HEK293 (cell line): ENCODE measurements at regions not wholly inside any gene's neighbourhood (a gene's known extent, or its start where the extent isn't known, plus 50 kb on each side); places are given as distances from the start of the nearest gene placed in this dataset.
"Not testable (repeated sequence)": the region's sequence is repeated elsewhere in the genome, so short reads cannot be mapped to it uniquely, and the experiment has no call there.

Experiments
- CTCF ChIA-PET: fragments of 350-600 bp; formaldehyde crosslinking; extraction: SDS; loops from one replicate; lab custom pipeline; 2021; ENCODE audit warnings: antibody characterized with exemption; lab: Yijun Ruan, JAX
- POLR2A ChIA-PET: fragments of 300-600 bp; formaldehyde crosslinking; extraction: SDS; loops from one replicate; lab custom pipeline; 2020; ENCODE audit warnings: antibody characterized with exemption, inconsistent platforms; lab: Yijun Ruan, JAX
- H3K27ac ChIP-seq: fragments of 200-500 bp; sonication (Bioruptor generic); 2 replicates; pipeline ENCODE4 v1.5.1; 2014; ENCODE audit warnings: low read depth, low read length, control low read depth, inconsistent platforms; ENCODE audit errors: extremely low read depth
- H3K36me3 ChIP-seq, 2 experiments: fragments of 200-500 bp in 1 of 2; sonication (Bioruptor generic) in 1 of 2; 1 replicate in 1 of 2; 2 replicates in 1 of 2; pipeline ENCODE4 v1.5.1; 2014 to 2017; ENCODE audit warnings: inconsistent platforms in 2 of 2, low read length in 2 of 2; ENCODE audit not compliant: control insufficient read depth in 2 of 2, insufficient read depth in 1 of 2
- H3K4me1 ChIP-seq: fragments of 200-500 bp; sonication (Bioruptor generic); 2 replicates; pipeline ENCODE4 v1.5.1; 2014; ENCODE audit warnings: mild to moderate bottlenecking, low read length, inconsistent platforms; ENCODE audit not compliant: control insufficient read depth, insufficient read depth
- H3K4me3 ChIP-seq: 2 replicates; pipeline ENCODE4 v1.5.1; 2011; ENCODE audit warnings: low read depth, mild to moderate bottlenecking, control low read depth, low read length, moderate library complexity
- H3K9me3 ChIP-seq: fragments of 200-500 bp; sonication (Bioruptor generic); 2 replicates; pipeline ENCODE4 v1.5.1; 2014; ENCODE audit warnings: low read depth, low read length, inconsistent platforms; ENCODE audit not compliant: control insufficient read depth, insufficient read depth
- BCL11A ChIP-seq: fragments of 450-650 bp; formaldehyde crosslinking; IDR thresholded peaks from 2 replicates; pipeline ENCODE4 v1.5.1; 2016; ENCODE audit warnings: low read depth, missing biosample characterization, missing genetic modification characterization
- GLI4 ChIP-seq: fragments of 450-650 bp; formaldehyde crosslinking; IDR thresholded peaks from 2 replicates; pipeline ENCODE4 v1.5.1; 2016; ENCODE audit warnings: missing biosample characterization, missing genetic modification characterization
- KLF8 ChIP-seq: fragments of 450-650 bp; formaldehyde crosslinking; IDR thresholded peaks from 2 replicates; pipeline ENCODE4 v1.5.1; 2016; ENCODE audit warnings: missing biosample characterization, missing genetic modification characterization
- OVOL3 ChIP-seq: fragments of 450-650 bp; formaldehyde crosslinking; IDR thresholded peaks from 2 replicates; pipeline ENCODE4 v1.5.1; 2016; ENCODE audit warnings: missing biosample characterization, missing genetic modification characterization
- RBAK ChIP-seq: fragments of 450-650 bp; formaldehyde crosslinking; IDR thresholded peaks from 2 replicates; pipeline ENCODE4 v1.5.1; 2016; ENCODE audit warnings: missing biosample characterization, missing genetic modification characterization
- ZBTB7A ChIP-seq: fragments of 450-650 bp; formaldehyde crosslinking; IDR thresholded peaks from 2 replicates; pipeline ENCODE4 v1.5.1; 2016; ENCODE audit warnings: low read depth, missing biosample characterization, missing genetic modification characterization
- ZFP41 ChIP-seq: fragments of 450-650 bp; formaldehyde crosslinking; IDR thresholded peaks from 2 replicates; pipeline ENCODE4 v1.5.1; 2016; ENCODE audit warnings: missing biosample characterization, missing genetic modification characterization, borderline replicate concordance
- ZNF10 ChIP-seq: fragments of 450-650 bp; formaldehyde crosslinking; IDR thresholded peaks from 2 replicates; pipeline ENCODE4 v1.5.1; 2017; ENCODE audit warnings: missing biosample characterization, missing genetic modification characterization
- ZNF112 ChIP-seq: fragments of 450-650 bp; formaldehyde crosslinking; IDR thresholded peaks from 2 replicates; pipeline ENCODE4 v1.5.0; 2017; ENCODE audit warnings: missing biosample characterization, missing genetic modification characterization
- ZNF132 ChIP-seq: fragments of 450-650 bp; formaldehyde crosslinking; IDR thresholded peaks from 2 replicates; pipeline ENCODE4 v1.5.1; 2017; ENCODE audit warnings: missing biosample characterization, missing genetic modification characterization, borderline replicate concordance
- ZNF138 ChIP-seq: fragments of 450-650 bp; formaldehyde crosslinking; IDR thresholded peaks from 2 replicates; pipeline ENCODE4 v1.5.1; 2016; ENCODE audit warnings: missing biosample characterization, missing genetic modification characterization, borderline replicate concordance
- ZNF146 ChIP-seq: fragments of 450-650 bp; formaldehyde crosslinking; IDR thresholded peaks from 2 replicates; pipeline ENCODE4 v1.5.1; 2016; ENCODE audit warnings: missing biosample characterization, missing genetic modification characterization
- ZNF202 ChIP-seq: fragments of 450-650 bp; formaldehyde crosslinking; IDR thresholded peaks from 2 replicates; pipeline ENCODE4 v1.5.1; 2016; ENCODE audit warnings: missing biosample characterization, missing genetic modification characterization, borderline replicate concordance
- ZNF223 ChIP-seq: fragments of 450-650 bp; formaldehyde crosslinking; IDR thresholded peaks from 2 replicates; pipeline ENCODE4 v1.5.1; 2016; ENCODE audit warnings: missing biosample characterization, missing genetic modification characterization
- ZNF26 ChIP-seq: fragments of 450-650 bp; formaldehyde crosslinking; IDR thresholded peaks from 2 replicates; pipeline ENCODE4 v1.5.1; 2016; ENCODE audit warnings: missing biosample characterization, missing genetic modification characterization
- ZNF311 ChIP-seq: fragments of 450-650 bp; formaldehyde crosslinking; IDR thresholded peaks from 2 replicates; pipeline ENCODE4 v1.5.1; 2017; ENCODE audit warnings: missing biosample characterization, missing genetic modification characterization, borderline replicate concordance
- ZNF394 ChIP-seq: fragments of 450-650 bp; formaldehyde crosslinking; IDR thresholded peaks from 2 replicates; pipeline ENCODE4 v1.5.1; 2016; ENCODE audit warnings: missing biosample characterization, missing genetic modification characterization, mild to moderate bottlenecking, moderate library complexity, borderline replicate concordance
- ZNF501 ChIP-seq: fragments of 450-650 bp; formaldehyde crosslinking; IDR thresholded peaks from 2 replicates; pipeline ENCODE4 v1.5.1; 2016; ENCODE audit warnings: missing biosample characterization, missing genetic modification characterization
- ZNF629 ChIP-seq: fragments of 450-650 bp; formaldehyde crosslinking; IDR thresholded peaks from 2 replicates; pipeline ENCODE4 v1.5.1; 2017; ENCODE audit warnings: missing biosample characterization, missing genetic modification characterization
- ZNF654 ChIP-seq: fragments of 450-650 bp; formaldehyde crosslinking; IDR thresholded peaks from 2 replicates; pipeline ENCODE4 v1.5.1; 2016; ENCODE audit warnings: low read depth, missing biosample characterization, missing genetic modification characterization
- ZSCAN30 ChIP-seq: fragments of 450-650 bp; IDR thresholded peaks from 2 replicates; pipeline ENCODE4 v1.5.1; 2018; ENCODE audit warnings: missing biosample characterization, mild to moderate bottlenecking, missing genetic modification characterization, moderate library complexity
- TF ChIP-seq, protein P1 (sequence below): fragments of 450-650 bp; formaldehyde crosslinking; IDR thresholded peaks from 2 replicates; pipeline ENCODE4 v1.5.1; 2016; ENCODE audit warnings: missing biosample characterization, missing genetic modification characterization, borderline replicate concordance
- TF ChIP-seq, protein P2 (sequence below): fragments of 450-650 bp; formaldehyde crosslinking; IDR thresholded peaks from 2 replicates; pipeline ENCODE4 v1.5.1; 2016; ENCODE audit warnings: missing biosample characterization, missing genetic modification characterization
- TF ChIP-seq, protein P3 (sequence below): fragments of 450-650 bp; formaldehyde crosslinking; IDR thresholded peaks from 2 replicates; pipeline ENCODE4 v1.5.1; 2016; ENCODE audit warnings: missing biosample characterization, missing genetic modification characterization

- ChIA-PET POLR2A (no interaction called here), CTCF (no interaction called here)
- H3K9me3 ChIP-seq: no peaks in the 10 kb centered on the region
- no peak for TF ChIP-seq KLF8 (tag by site-specific recombination)
- no peak for TF ChIP-seq ZNF501 (tag by site-specific recombination)
- no peak for TF ChIP-seq ZNF10
- TF ChIP-seq, protein P1, sequence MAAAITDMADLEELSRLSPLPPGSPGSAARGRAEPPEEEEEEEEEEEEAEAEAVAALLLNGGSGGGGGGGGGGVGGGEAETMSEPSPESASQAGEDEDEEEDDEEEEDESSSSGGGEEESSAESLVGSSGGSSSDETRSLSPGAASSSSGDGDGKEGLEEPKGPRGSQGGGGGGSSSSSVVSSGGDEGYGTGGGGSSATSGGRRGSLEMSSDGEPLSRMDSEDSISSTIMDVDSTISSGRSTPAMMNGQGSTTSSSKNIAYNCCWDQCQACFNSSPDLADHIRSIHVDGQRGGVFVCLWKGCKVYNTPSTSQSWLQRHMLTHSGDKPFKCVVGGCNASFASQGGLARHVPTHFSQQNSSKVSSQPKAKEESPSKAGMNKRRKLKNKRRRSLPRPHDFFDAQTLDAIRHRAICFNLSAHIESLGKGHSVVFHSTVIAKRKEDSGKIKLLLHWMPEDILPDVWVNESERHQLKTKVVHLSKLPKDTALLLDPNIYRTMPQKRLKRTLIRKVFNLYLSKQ (tag by site-specific recombination): no peak
- TF ChIP-seq, all 188 proteins: peak for 0
- no peak overlapping the region for H3K27ac ChIP-seq
- no peaks in the 10 kb centered on the region for H3K4me1 ChIP-seq
- H3K36me3 ChIP-seq: no peaks in the 10 kb centered on the region
- no peak overlapping the region for H3K4me3 ChIP-seq
Observed at GRCh38 chr5:116730185-116730584, 155.6 kb upstream of the SEMA6A start.

- no peak for TF ChIP-seq ZNF132
- TF ChIP-seq BCL11A (tag by site-specific recombination): no peak
- TF ChIP-seq ZNF654: no peak
- TF ChIP-seq OVOL3 (tag by site-specific recombination): no peak
- TF ChIP-seq, protein P2, sequence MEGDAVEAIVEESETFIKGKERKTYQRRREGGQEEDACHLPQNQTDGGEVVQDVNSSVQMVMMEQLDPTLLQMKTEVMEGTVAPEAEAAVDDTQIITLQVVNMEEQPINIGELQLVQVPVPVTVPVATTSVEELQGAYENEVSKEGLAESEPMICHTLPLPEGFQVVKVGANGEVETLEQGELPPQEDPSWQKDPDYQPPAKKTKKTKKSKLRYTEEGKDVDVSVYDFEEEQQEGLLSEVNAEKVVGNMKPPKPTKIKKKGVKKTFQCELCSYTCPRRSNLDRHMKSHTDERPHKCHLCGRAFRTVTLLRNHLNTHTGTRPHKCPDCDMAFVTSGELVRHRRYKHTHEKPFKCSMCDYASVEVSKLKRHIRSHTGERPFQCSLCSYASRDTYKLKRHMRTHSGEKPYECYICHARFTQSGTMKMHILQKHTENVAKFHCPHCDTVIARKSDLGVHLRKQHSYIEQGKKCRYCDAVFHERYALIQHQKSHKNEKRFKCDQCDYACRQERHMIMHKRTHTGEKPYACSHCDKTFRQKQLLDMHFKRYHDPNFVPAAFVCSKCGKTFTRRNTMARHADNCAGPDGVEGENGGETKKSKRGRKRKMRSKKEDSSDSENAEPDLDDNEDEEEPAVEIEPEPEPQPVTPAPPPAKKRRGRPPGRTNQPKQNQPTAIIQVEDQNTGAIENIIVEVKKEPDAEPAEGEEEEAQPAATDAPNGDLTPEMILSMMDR (tag by site-specific recombination): no peak
- no peak for TF ChIP-seq ZNF394 (tag by site-specific recombination)
- no peak for TF ChIP-seq ZFP41 (tag by site-specific recombination)
- TF ChIP-seq ZNF501 (tag by site-specific recombination): no peak
- no peak for TF ChIP-seq ZNF138
- TF ChIP-seq GLI4 (tag by site-specific recombination): no peak
- TF ChIP-seq ZSCAN30 (tag by site-specific recombination): no peak
- POLR2A ChIA-PET: no interaction called here
- Histone ChIP-seq H3K9me3 (no peaks in the 10 kb centered on the region), H3K4me1 (no peaks in the 10 kb centered on the region), H3K27ac (no peak overlapping the region), H3K4me3 (no peak overlapping the region), H3K36me3 (no peaks in the 10 kb centered on the region)
- CTCF ChIA-PET: interaction anchor here (0.7 kb wide), 1 partner anchor 155 kb away, joined by 3 read pairs; no protein-coding TSS in a partner anchor
Observed at GRCh38 chr5:116727248-116727647, 152.6 kb upstream of the SEMA6A start.

- CTCF ChIA-PET, H3K36me3 ChIP-seq, H3K27ac ChIP-seq, H3K4me3 ChIP-seq, POLR2A ChIA-PET, H3K4me1 ChIP-seq, H3K9me3 ChIP-seq: not testable (repeated sequence)
Observed at GRCh38 chr5:116726180-116726579, 151.6 kb upstream of the SEMA6A start.

DNA sequence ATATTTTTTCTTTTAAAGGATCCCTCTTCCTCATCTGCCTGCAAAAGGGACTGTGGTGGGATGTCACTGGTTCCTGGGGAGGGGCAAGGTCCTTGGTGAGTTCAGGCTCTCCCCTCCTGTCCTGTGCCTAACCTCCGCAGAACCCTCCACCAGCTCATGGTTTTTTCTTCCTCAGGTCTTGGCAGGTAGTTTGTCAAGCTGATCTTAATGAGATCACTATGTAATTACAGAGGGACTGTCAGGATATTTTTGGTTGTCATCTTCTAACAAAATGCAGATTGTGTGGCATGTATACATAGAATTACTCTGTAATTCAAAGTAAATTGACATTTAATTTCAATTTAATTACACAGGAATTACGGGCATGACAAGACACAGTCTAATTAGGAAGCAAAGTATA lies 150.3 kb upstream of the SEMA6A start:
- CTCF ChIA-PET: interaction anchor here (0.6 to 1.0 kb wide), 2 partner anchors 16 to 150 kb away, joined by 3 read pairs; no protein-coding TSS in a partner anchor
- H3K9me3 ChIP-seq: no peaks in the 10 kb centered on the region
- POLR2A ChIA-PET: no interaction called here
- H3K4me1 ChIP-seq: no peaks in the 10 kb centered on the region
- no peak overlapping the region for H3K4me3 ChIP-seq
- no peak overlapping the region for H3K27ac ChIP-seq
- no peaks in the 10 kb centered on the region for H3K36me3 ChIP-seq
- no peak for TF ChIP-seq ZBTB7A
- no peak for TF ChIP-seq ZNF223 (tag by site-specific recombination)
- no peak for TF ChIP-seq ZNF146 (tag by site-specific recombination)
- no peak for TF ChIP-seq ZNF112 (tag by site-specific recombination)
- TF ChIP-seq ZNF311 (tag by site-specific recombination): no peak
- TF ChIP-seq ZNF629 (tag by site-specific recombination): no peak
- TF ChIP-seq ZNF202 (tag by site-specific recombination): no peak
- no peak for TF ChIP-seq RBAK
- TF ChIP-seq ZNF394 (tag by site-specific recombination): no peak
- TF ChIP-seq, protein P3, sequence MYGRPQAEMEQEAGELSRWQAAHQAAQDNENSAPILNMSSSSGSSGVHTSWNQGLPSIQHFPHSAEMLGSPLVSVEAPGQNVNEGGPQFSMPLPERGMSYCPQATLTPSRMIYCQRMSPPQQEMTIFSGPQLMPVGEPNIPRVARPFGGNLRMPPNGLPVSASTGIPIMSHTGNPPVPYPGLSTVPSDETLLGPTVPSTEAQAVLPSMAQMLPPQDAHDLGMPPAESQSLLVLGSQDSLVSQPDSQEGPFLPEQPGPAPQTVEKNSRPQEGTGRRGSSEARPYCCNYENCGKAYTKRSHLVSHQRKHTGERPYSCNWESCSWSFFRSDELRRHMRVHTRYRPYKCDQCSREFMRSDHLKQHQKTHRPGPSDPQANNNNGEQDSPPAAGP (tag by site-specific recombination): no peak
- no peak for TF ChIP-seq ZNF26 (tag by site-specific recombination)
